ENCODE measurements at regions not wholly inside any gene's neighbourhood (a gene's known extent, or its start where the extent isn't known, plus 50 kb on each side); places are given as distances from the start of the nearest gene placed in this dataset.

DNA sequence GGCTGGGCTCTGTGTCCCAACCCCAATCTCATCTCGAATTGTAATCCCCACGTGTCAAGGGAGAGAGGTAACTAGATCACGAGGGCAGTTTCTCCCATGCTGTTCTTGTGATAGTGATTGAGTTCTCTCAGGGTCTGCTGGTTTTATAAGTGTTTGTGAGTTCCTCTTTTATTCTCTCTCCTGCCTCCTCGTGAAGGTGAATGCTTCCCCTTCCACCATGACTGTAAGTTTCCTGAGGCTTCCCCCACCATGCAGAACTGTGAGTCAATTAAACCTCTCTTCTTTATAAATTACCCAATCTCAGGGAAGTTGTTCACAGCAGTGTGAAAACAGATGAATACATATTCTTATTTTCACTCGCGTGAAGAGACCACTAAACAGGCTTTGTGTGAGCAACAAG, 148.2 kb downstream of the TMEM30B start:
- Histone ChIP-seq H3K27me3 (no peaks in the 10 kb centered on the region), H3K27ac (no peak overlapping the region), H3K9me3 (no peaks in the 10 kb centered on the region), H3K4me3 (no peak overlapping the region), H3K36me3 (no peaks in the 10 kb centered on the region), H3K4me1 (no peaks in the 10 kb centered on the region)
- TF ChIP-seq POLR2A (IDR thresholded peaks at IDR 0.05) (no peak), CTCF (IDR thresholded peaks at IDR 0.05) (no peak)
- no peak for DNase-seq

DNA sequence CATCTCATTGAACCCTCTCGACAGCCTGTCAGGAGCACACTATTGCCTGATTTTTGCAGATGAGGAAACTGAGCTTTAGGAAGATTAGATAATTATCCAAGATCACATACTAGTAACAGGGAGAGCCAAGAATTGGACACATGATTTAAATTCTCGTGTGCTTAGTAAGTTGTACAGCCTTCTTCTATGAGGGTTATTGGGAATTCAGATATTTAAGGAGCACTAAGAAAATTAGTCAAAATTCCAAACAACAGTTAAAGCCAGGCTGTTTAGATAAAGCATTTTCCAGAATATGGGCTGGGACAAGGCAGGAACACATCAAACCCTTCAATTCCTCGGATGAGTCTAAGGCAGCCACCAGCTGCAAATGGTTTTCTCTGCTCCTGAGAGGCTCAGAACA, 148.8 kb downstream of the TMEM30B start:
- TF ChIP-seq POLR2A (IDR thresholded peaks at IDR 0.05) (no peak), CTCF (IDR thresholded peaks at IDR 0.05) (no peak)
- H3K36me3 ChIP-seq, result no peaks in the 10 kb centered on the region
- H3K4me1 ChIP-seq, result no peaks in the 10 kb centered on the region
- no peaks in the 10 kb centered on the region for H3K9me3 ChIP-seq
- no peak overlapping the region for H3K4me3 ChIP-seq
- H3K27ac ChIP-seq, result no peak overlapping the region
- H3K27me3 ChIP-seq, result no peaks in the 10 kb centered on the region
- DNase-seq, result no peak

DNA sequence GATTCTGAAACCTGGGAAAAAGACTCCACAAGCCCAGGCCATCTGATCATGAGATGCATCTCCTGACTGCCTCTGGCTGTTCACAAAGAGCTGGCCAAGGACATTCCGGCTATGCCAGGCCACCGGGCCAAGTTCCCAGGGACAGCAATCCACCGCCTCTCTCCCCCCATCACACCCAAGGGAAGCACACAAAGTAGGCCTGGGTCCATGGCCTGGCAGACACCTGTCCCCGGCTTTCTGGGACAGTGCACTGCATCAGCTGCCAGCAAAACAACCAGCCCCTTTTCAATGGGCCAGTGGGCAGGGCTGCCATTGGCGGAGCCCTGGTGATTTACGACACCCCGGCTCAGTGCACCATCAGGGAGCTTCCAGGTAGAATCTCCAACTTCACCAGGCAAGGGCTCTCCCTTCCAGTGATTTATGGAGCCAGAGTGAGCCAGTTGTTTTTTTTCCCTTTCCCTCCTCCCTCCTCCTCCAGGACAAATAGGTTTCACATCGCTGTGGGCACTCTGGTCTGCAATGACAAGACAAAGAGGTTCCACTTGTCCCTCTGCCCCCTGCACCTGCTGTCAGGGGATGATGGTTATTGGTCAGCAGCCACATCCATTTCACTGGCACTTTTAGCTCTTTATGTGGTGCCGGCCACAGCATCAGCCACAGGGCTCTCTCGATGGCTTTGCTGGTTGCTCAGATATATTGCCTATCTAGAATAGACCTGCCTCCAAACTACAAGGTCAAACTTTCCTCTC, 149.6 kb downstream of the SLC38A6 start:
- H3K27me3 ChIP-seq, result no peaks in the 10 kb centered on the region
- no peaks in the 10 kb centered on the region for H3K36me3 ChIP-seq
- no peak for DNase-seq
- no peaks in the 10 kb centered on the region for H3K9me3 ChIP-seq
- H3K27ac ChIP-seq, result no peak overlapping the region
- TF ChIP-seq CTCF (IDR thresholded peaks at IDR 0.05) (no peak), POLR2A (IDR thresholded peaks at IDR 0.05) (no peak)
- H3K4me3 ChIP-seq, result no peak overlapping the region
- H3K4me1 ChIP-seq, result no peaks in the 10 kb centered on the region

DNA sequence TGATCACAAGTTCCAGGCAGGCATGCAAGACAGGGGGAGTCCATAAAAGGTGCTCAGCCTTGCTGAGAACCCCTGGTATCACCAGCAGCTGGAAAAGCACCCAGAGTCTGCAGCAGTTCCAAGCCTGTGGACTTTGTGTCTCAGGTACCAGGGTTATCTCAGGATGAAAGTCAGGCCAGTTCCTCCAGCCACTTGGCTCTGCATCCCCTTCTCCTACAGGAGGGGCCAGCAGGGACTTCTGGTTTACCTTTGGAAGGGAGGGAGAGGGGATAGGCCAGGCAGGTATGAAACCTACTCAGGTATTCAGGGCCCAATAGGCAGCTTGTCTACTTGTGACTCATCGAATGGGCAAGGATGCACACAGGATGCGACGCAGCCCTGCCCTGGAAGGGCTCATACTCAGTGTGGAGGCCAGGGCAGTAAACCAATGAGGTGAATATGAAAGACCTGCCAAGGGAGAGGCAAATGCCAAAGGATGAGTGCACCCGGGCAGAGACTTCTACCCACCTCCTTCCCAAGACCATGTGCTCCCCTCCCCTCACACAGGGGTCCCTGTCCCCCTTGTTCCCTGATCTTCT, 148.2 kb downstream of the SLC38A6 start:
- Histone ChIP-seq H3K4me1 (no peaks in the 10 kb centered on the region), H3K9me3 (no peaks in the 10 kb centered on the region), H3K27me3 (no peaks in the 10 kb centered on the region), H3K27ac (no peak overlapping the region), H3K4me3 (no peak overlapping the region), H3K36me3 (no peaks in the 10 kb centered on the region)
- no peak for DNase-seq
- TF ChIP-seq POLR2A (IDR thresholded peaks at IDR 0.05) (no peak), CTCF (IDR thresholded peaks at IDR 0.05) (no peak)

- TF ChIP-seq CTCF (IDR thresholded peaks at IDR 0.05) (no peak), POLR2A (IDR thresholded peaks at IDR 0.05) (no peak)
- Histone ChIP-seq H3K9me3 (no peaks in the 10 kb centered on the region), H3K36me3 (no peaks in the 10 kb centered on the region), H3K4me1 (no peaks in the 10 kb centered on the region), H3K4me3 (no peak overlapping the region), H3K27me3 (no peaks in the 10 kb centered on the region), H3K27ac (no peak overlapping the region)
- no peak for DNase-seq
Observed at GRCh38 chr14:61128382-61129167, 147.5 kb downstream of the SLC38A6 start.
